HEK293T (cell line): ENCODE measurements at regions not wholly inside any gene's neighbourhood (a gene's known extent, or its start where the extent isn't known, plus 50 kb on each side); places are given as distances from the start of the nearest gene placed in this dataset.

Experiments
- CTCF ChIA-PET: fragments of 350-600 bp; formaldehyde crosslinking; extraction: SDS; loops from one replicate; lab custom pipeline; 2021; ENCODE audit warnings: antibody characterized with exemption, inconsistent platforms; lab: Yijun Ruan, JAX
- POLR2A ChIA-PET: fragments of 350-600 bp; formaldehyde crosslinking; extraction: SDS; loops from one replicate; lab custom pipeline; 2020; ENCODE audit warnings: antibody characterized with exemption, inconsistent platforms; lab: Yijun Ruan, JAX
- DNase-seq: peaks from one replicate; pipeline ENCODE4 v3.0.0; 2012; ENCODE audit warnings: mixed read lengths; ENCODE audit errors: extremely low spot score
- ARNT ChIP-seq: fragments of 450-650 bp; IDR thresholded peaks from 2 replicates; pipeline ENCODE4 v1.6.1; 2017; ENCODE audit warnings: mild to moderate bottlenecking
- BHLHE40 ChIP-seq: fragments of 450-650 bp; IDR thresholded peaks from 2 replicates; pipeline ENCODE4 v1.6.1; 2016; ENCODE audit warnings: mild to moderate bottlenecking, moderate library complexity, borderline replicate concordance
- CTBP1 ChIP-seq: fragments of 450-650 bp; IDR thresholded peaks from 2 replicates; pipeline ENCODE4 v1.6.1; 2016; ENCODE audit warnings: borderline replicate concordance
- ELF4 ChIP-seq: fragments of 450-650 bp; IDR thresholded peaks from 2 replicates; pipeline ENCODE4 v1.6.1; 2017; ENCODE audit warnings: antibody characterized with exemption
- FOXA1 ChIP-seq: fragments of 450-650 bp; IDR thresholded peaks from 2 replicates; pipeline ENCODE4 v1.6.1; 2016; ENCODE audit warnings: mild to moderate bottlenecking
- FOXK2 ChIP-seq: fragments of 450-650 bp; IDR thresholded peaks from 2 replicates; pipeline ENCODE4 v1.6.1; 2016; ENCODE audit warnings: mild to moderate bottlenecking
- FOXM1 ChIP-seq: fragments of 450-650 bp; IDR thresholded peaks from 2 replicates; pipeline ENCODE4 v1.6.1; 2017; ENCODE audit warnings: mild to moderate bottlenecking, borderline replicate concordance
- HDGF ChIP-seq: fragments of 450-650 bp; IDR thresholded peaks from 2 replicates; pipeline ENCODE4 v1.6.1; 2017; ENCODE audit warnings: antibody characterized with exemption, borderline replicate concordance
- L3MBTL2 ChIP-seq: fragments of 450-650 bp; conservative IDR thresholded peaks from 2 replicates; pipeline ENCODE4 v1.6.1; 2016; ENCODE audit warnings: mild to moderate bottlenecking
- LEF1 ChIP-seq: fragments of 450-650 bp; IDR thresholded peaks from 2 replicates; pipeline ENCODE4 v1.6.1; 2017; ENCODE audit warnings: mild to moderate bottlenecking, borderline replicate concordance
- NFRKB ChIP-seq: fragments of 450-650 bp; IDR thresholded peaks from 2 replicates; pipeline ENCODE4 v1.6.1; 2016; ENCODE audit warnings: mild to moderate bottlenecking, moderate library complexity
- SP1 ChIP-seq: fragments of 450-650 bp; IDR thresholded peaks from 2 replicates; pipeline ENCODE4 v1.6.1; 2017
- SUZ12 ChIP-seq: fragments of 450-650 bp; IDR thresholded peaks from 2 replicates; pipeline ENCODE4 v1.6.1; 2016; ENCODE audit warnings: mild to moderate bottlenecking
- TARDBP ChIP-seq: fragments of 450-650 bp; IDR thresholded peaks from 2 replicates; pipeline ENCODE4 v1.6.1; 2016
- ZNF384 ChIP-seq: fragments of 450-650 bp; IDR thresholded peaks from 2 replicates; pipeline ENCODE4 v1.6.1; 2016
- TF ChIP-seq, protein P1 (sequence below): fragments of 450-650 bp; IDR thresholded peaks from 2 replicates; pipeline ENCODE4 v1.6.1; 2016

GRCh38 chr1:234927312-234927970, 201.2 kb downstream of the TOMM20 start:
- no peak for DNase-seq
- TF ChIP-seq FOXA1 (no peak), FOXK2 (no peak), ARNT (no peak), HDGF (no peak), NFRKB (no peak), LEF1 (no peak), CTBP1 (no peak), ZNF384 (no peak), FOXM1 (no peak), TARDBP (no peak), SUZ12 (no peak), ELF4 (no peak), L3MBTL2 (no peak), SP1 (no peak)
- TF ChIP-seq, protein P1, sequence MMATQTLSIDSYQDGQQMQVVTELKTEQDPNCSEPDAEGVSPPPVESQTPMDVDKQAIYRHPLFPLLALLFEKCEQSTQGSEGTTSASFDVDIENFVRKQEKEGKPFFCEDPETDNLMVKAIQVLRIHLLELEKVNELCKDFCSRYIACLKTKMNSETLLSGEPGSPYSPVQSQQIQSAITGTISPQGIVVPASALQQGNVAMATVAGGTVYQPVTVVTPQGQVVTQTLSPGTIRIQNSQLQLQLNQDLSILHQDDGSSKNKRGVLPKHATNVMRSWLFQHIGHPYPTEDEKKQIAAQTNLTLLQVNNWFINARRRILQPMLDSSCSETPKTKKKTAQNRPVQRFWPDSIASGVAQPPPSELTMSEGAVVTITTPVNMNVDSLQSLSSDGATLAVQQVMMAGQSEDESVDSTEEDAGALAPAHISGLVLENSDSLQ: no peak
- ChIA-PET POLR2A (interaction anchor here (1.0 kb wide), 1 partner anchor 35 kb away, joined by 3 read pairs; no protein-coding TSS in a partner anchor), CTCF (no interaction called here)

GRCh38 chr1:234926559-234927311, 201.9 kb downstream of the TOMM20 start:
- CTCF ChIA-PET: interaction anchor here (0.7 kb wide), 2 partner anchors 50 to 64 kb away, joined by 3 to 12 read pairs; no protein-coding TSS in a partner anchor

GRCh38 chr1:234926264-234926558, 202.4 kb downstream of the TOMM20 start:
- TF ChIP-seq L3MBTL2: no peak
- TF ChIP-seq SUZ12: no peak
- no peak for TF ChIP-seq ELF4
- no peak for TF ChIP-seq ZNF384
- no peak for TF ChIP-seq ARNT
- no peak for TF ChIP-seq LEF1
- no peak for TF ChIP-seq FOXM1
- TF ChIP-seq SP1: no peak
- TF ChIP-seq BHLHE40: no peak
- POLR2A ChIA-PET: interaction anchor here (0.7 to 1.1 kb wide), 3 partner anchors 44 to 315 kb away, joined by 3 to 4 read pairs (median 3); no protein-coding TSS in a partner anchor
- DNase-seq: no peak
- CTCF ChIA-PET: interaction anchor here (0.7 to 0.9 kb wide), 3 partner anchors 48 to 63 kb away, joined by 3 to 12 read pairs (median 3); no protein-coding TSS in a partner anchor

More at GRCh38 chr1:234926559-234927311, 201.9 kb downstream of the TOMM20 start:
- TF ChIP-seq LEF1 (no peak), SP1 (no peak), TARDBP (no peak), HDGF (no peak), ELF4 (no peak), FOXA1 (no peak), L3MBTL2 (no peak), BHLHE40 (no peak), SUZ12 (no peak), ZNF384 (no peak), ARNT (no peak), NFRKB (no peak), CTBP1 (no peak), FOXM1 (no peak), FOXK2 (no peak)
- TF ChIP-seq, protein P1: no peak
- DNase-seq: no peak
- POLR2A ChIA-PET: interaction anchor here (1.0 to 1.1 kb wide), 3 partner anchors 36 to 315 kb away, joined by 3 to 4 read pairs (median 3); no protein-coding TSS in a partner anchor

DNA sequence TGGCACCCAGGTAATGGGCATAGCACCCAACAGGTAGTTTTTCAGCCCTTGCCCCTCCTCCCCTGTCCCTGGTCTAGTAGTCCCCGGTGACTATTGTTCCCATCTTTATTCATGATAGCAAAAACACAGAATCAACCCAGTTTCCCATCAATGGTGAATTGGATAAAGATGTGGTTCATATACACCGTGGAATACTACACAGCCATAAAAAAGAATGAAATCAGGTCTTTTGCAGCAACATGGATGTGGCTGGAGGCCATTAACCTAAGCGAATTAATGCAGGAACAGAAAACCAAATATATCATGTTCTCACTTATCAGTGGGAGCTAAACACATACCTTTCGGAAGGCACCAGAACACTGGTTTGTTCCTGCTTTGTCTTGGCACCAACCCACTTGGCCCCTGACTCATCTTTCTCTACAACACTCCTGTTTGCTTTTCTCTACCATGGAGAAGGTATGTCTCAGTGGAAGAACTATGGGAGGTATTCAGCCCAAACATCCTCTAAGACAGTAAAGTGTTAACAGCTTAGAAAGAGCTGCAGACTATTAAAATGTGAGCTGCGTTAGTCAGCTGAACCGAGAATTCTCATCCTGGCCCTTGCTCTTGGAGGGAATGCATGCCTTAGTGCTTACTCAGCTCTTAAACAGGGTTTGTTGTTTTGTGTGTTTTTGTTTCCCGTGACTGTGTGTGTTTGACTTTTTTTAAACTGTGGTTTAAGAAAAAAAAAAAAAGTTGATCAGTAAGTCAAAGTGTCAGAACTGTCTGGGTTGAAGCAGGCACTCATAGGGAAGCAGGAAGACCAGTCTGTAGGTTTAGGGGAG, 203.0 kb downstream of the TOMM20 start:
- ChIA-PET POLR2A (interaction anchor here (0.7 to 1.1 kb wide), 3 partner anchors 44 to 314 kb away, joined by 3 to 4 read pairs (median 3); no protein-coding TSS in a partner anchor), CTCF (interaction anchor here (0.7 to 0.9 kb wide), 4 partner anchors 10 to 63 kb away, joined by 3 to 12 read pairs (median 4); no protein-coding TSS in a partner anchor)
- no peak for DNase-seq
- TF ChIP-seq TARDBP: no peak
- TF ChIP-seq LEF1: no peak
- no peak for TF ChIP-seq CTBP1

- ChIA-PET POLR2A (no interaction called here), CTCF (interaction anchor here (0.7 kb wide), 1 partner anchor 9 kb away, joined by 4 read pairs; no protein-coding TSS in a partner anchor)
- DNase-seq: no peak
- TF ChIP-seq FOXA1 (no peak), ARNT (no peak), BHLHE40 (no peak), NFRKB (no peak), SUZ12 (no peak)
Observed at GRCh38 chr1:234924450-234925355, 203.9 kb downstream of the TOMM20 start.
